ENCODE measurements at regions not wholly inside any gene's neighbourhood (a gene's known extent, or its start where the extent isn't known, plus 50 kb on each side); places are given as distances from the start of the nearest gene placed in this dataset.

GRCh38 chr3:116618930-116619329 is 90.6 kb upstream of the TUSC7 start:
- DNase-seq (ENCODE audit: low spot score in 2 of 2) = no peak
- WGBS, 2 donors = 86 to 89% methylated on average over 2 of the region's 2 CpGs
- no peaks in the 10 kb centered on the region for H3K36me3 ChIP-seq
- H3K9me3 ChIP-seq = peaks cover 0 to 4% (median 2%) of the 10 kb centered on the region in 4 donors
- no peaks in the 10 kb centered on the region for H3K27me3 ChIP-seq
- H3K4me1 ChIP-seq = no peaks in the 10 kb centered on the region
- TF ChIP-seq POLR2A (IDR thresholded peaks at IDR 0.05) (no peak), EP300 (IDR thresholded peaks at IDR 0.05) (no peak)
- TF ChIP-seq, protein P1, sequence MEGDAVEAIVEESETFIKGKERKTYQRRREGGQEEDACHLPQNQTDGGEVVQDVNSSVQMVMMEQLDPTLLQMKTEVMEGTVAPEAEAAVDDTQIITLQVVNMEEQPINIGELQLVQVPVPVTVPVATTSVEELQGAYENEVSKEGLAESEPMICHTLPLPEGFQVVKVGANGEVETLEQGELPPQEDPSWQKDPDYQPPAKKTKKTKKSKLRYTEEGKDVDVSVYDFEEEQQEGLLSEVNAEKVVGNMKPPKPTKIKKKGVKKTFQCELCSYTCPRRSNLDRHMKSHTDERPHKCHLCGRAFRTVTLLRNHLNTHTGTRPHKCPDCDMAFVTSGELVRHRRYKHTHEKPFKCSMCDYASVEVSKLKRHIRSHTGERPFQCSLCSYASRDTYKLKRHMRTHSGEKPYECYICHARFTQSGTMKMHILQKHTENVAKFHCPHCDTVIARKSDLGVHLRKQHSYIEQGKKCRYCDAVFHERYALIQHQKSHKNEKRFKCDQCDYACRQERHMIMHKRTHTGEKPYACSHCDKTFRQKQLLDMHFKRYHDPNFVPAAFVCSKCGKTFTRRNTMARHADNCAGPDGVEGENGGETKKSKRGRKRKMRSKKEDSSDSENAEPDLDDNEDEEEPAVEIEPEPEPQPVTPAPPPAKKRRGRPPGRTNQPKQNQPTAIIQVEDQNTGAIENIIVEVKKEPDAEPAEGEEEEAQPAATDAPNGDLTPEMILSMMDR (IDR thresholded peaks at IDR 0.05) = no peak
- H3K4me3 ChIP-seq = no peak overlapping the region
- no peak overlapping the region for H3K27ac ChIP-seq

DNA sequence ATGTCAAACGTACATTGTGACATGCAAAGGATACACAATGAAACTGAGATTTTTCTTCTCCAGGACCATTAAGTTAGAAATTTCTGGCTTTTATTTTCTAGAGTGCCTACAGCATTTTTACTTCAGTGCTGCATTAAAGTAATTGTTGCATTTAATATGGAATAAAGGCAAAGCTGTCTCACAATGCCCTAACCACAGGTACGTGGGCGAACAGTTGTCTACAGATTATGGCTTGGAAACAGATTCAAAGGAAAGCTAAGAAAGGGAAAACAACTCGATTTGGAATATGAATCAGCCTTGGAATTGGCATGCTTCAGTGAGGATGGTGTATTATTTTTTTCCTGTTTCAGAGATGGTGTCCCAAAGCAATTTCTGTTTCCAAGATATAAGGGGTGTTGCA is 79.1 kb upstream of the TUSC7 start:
- Histone ChIP-seq H3K36me3 (no peaks in the 10 kb centered on the region), H3K9me3 (peaks cover 0 to 29% (median 0%) of the 10 kb centered on the region in 4 donors), H3K27me3 (no peaks in the 10 kb centered on the region), H3K4me3 (no peak overlapping the region), H3K27ac (no peak overlapping the region), H3K4me1 (no peaks in the 10 kb centered on the region)
- no peak for DNase-seq (ENCODE audit: low spot score in 2 of 2)
- 77 to 79% methylated on average over 4 of the region's 4 CpGs for WGBS, 2 donors
- TF ChIP-seq, protein P1 (IDR thresholded peaks at IDR 0.05) = no peak
- TF ChIP-seq POLR2A (IDR thresholded peaks at IDR 0.05) (no peak), EP300 (IDR thresholded peaks at IDR 0.05) (no peak)

- TF ChIP-seq, protein P1 (IDR thresholded peaks at IDR 0.05) = no peak
- TF ChIP-seq EP300 (IDR thresholded peaks at IDR 0.05) = no peak
- no peak for TF ChIP-seq POLR2A (IDR thresholded peaks at IDR 0.05)
- DNase-seq (ENCODE audit: low spot score in 2 of 2) = no peak
- no peaks in the 10 kb centered on the region for H3K36me3 ChIP-seq
- no peak overlapping the region for H3K4me3 ChIP-seq
- no peak overlapping the region for H3K27ac ChIP-seq
- H3K9me3 ChIP-seq = no peaks in the 10 kb centered on the region
- no peaks in the 10 kb centered on the region for H3K27me3 ChIP-seq
- 74 to 81% methylated on average over 2 of the region's 2 CpGs for WGBS, 2 donors
- no peaks in the 10 kb centered on the region for H3K4me1 ChIP-seq
Observed at GRCh38 chr3:116639641-116640040, 69.9 kb upstream of the TUSC7 start.

DNA sequence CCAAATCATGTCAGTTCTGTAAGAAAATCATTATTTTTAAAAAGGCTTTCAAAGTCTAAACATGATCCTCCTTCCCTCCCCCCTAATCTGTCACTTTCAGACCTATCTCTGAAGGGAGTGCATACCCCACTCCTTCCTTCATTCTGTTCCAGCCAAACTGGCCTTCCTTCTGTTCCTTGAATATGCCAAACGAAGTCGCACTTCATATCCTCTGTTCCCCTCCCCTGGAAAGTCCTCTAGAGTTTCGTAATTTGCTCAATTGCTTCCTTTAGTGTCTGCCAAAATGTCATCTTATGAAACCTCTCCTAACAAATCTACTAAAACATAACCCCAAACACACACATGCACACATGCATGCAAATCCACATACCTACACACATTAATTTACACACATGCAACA is 69.5 kb upstream of the TUSC7 start:
- Histone ChIP-seq H3K27me3 (no peaks in the 10 kb centered on the region), H3K4me1 (no peaks in the 10 kb centered on the region), H3K9me3 (no peaks in the 10 kb centered on the region), H3K4me3 (no peak overlapping the region), H3K27ac (no peak overlapping the region), H3K36me3 (no peaks in the 10 kb centered on the region)
- DNase-seq (ENCODE audit: low spot score in 2 of 2) = no peak
- 65 to 66% methylated on average over 3 of the region's 3 CpGs for WGBS, 2 donors
- TF ChIP-seq, protein P1 (IDR thresholded peaks at IDR 0.05) = no peak
- TF ChIP-seq EP300 (IDR thresholded peaks at IDR 0.05) (no peak), POLR2A (IDR thresholded peaks at IDR 0.05) (no peak)

DNA sequence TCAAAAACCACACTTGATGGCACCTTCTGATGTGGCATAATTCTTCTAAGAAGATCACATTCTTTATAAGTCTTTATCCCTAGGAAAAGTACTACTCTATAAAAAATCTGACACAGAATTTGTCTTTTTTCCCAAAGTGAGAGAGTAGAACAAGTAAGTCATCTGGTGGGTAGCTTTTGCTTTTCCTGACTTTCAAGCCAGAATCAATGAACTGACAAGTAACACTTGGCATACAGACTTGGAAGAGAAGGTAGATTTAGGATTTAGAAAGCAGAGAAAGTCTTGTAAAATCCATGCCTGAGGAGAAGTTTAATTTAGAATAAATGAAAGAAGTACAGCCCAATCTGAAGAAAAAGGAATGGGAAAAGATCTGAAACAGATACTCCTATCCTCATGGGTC is 66.6 kb upstream of the TUSC7 start:
- Histone ChIP-seq H3K9me3 (no peaks in the 10 kb centered on the region), H3K4me3 (no peak overlapping the region), H3K36me3 (no peaks in the 10 kb centered on the region), H3K27me3 (no peaks in the 10 kb centered on the region), H3K27ac (no peak overlapping the region), H3K4me1 (no peaks in the 10 kb centered on the region)
- no peak for DNase-seq (ENCODE audit: low spot score in 2 of 2)
- no peak for TF ChIP-seq POLR2A (IDR thresholded peaks at IDR 0.05)
- TF ChIP-seq EP300 (IDR thresholded peaks at IDR 0.05) = no peak
- TF ChIP-seq, protein P1 (IDR thresholded peaks at IDR 0.05) = no peak
